Right kidney (tissue), 1 donor: ENCODE measurements at regions not wholly inside any gene's neighbourhood (a gene's known extent, or its start where the extent isn't known, plus 50 kb on each side); places are given as distances from the start of the nearest gene placed in this dataset.
"Not testable (repeated sequence)": the region's sequence is repeated elsewhere in the genome, so short reads cannot be mapped to it uniquely, and the experiment has no call there.

Experiments used
- DNase-seq: peaks from one replicate; pipeline ENCODE4 v3.0.0-alpha.2; 2016

GRCh38 chr15:62324382-62324781 is 159.3 kb upstream of the C2CD4B start:
- DNase-seq: no peak

GRCh38 chr15:62325597-62325996 is 160.5 kb upstream of the C2CD4B start:
- no peak for DNase-seq

GRCh38 chr15:62326460-62327011 is 161.5 kb upstream of the C2CD4B start:
- no peak for DNase-seq

- DNase-seq: no peak
These were observed 162.3 kb upstream of the C2CD4B start for GRCh38 chr15:62327406-62327805.

- not testable (repeated sequence) for DNase-seq
These were observed 167.4 kb upstream of the C2CD4B start for GRCh38 chr15:62332472-62332871.

GRCh38 chr15:62334536-62334935 is 169.5 kb upstream of the C2CD4B start:
- DNase-seq: no peak

- no peak for DNase-seq
These were observed 172.8 kb upstream of the C2CD4B start for GRCh38 chr15:62337934-62338333.

- no peak for DNase-seq
These were observed 173.4 kb upstream of the C2CD4B start for GRCh38 chr15:62338497-62338896.

GRCh38 chr15:62342959-62343358 is 177.9 kb upstream of the C2CD4B start:
- DNase-seq: no peak

- DNase-seq: no peak
These were observed 178.3 kb upstream of the C2CD4B start for GRCh38 chr15:62343397-62343796.

- DNase-seq: peak; percentile 77
These were observed 179.9 kb upstream of the C2CD4B start for GRCh38 chr15:62344806-62345539.

GRCh38 chr15:62346168-62346567 is 181.1 kb upstream of the C2CD4B start:
- DNase-seq: no peak

- no peak for DNase-seq
These were observed 183.0 kb upstream of the C2CD4B start for GRCh38 chr15:62348118-62348517.

GRCh38 chr15:62348623-62349022 is 183.5 kb upstream of the C2CD4B start:
- DNase-seq: no peak

GRCh38 chr15:62352817-62353216 is 187.7 kb upstream of the C2CD4B start:
- DNase-seq: no peak

GRCh38 chr15:62357431-62357830 is 192.3 kb upstream of the C2CD4B start:
- no peak for DNase-seq

GRCh38 chr15:62359416-62359815 is 194.3 kb upstream of the C2CD4B start:
- no peak for DNase-seq

- DNase-seq: no peak
These were observed 195.4 kb upstream of the C2CD4B start for GRCh38 chr15:62360332-62361097.

GRCh38 chr15:62362144-62362543 is 197.1 kb upstream of the C2CD4B start:
- no peak for DNase-seq

- no peak for DNase-seq
These were observed 197.5 kb upstream of the C2CD4B start for GRCh38 chr15:62362608-62363007.

GRCh38 chr15:62363913-62364312 is 198.8 kb upstream of the C2CD4B start:
- no peak for DNase-seq

GRCh38 chr15:62365795-62366442 is 200.8 kb upstream of the C2CD4B start:
- DNase-seq: no peak

- no peak for DNase-seq
These were observed 204.4 kb upstream of the C2CD4B start for GRCh38 chr15:62369454-62369853.
